IPS DF 4.7 (cell line): ENCODE measurements at regions not wholly inside any gene's neighbourhood (a gene's known extent, or its start where the extent isn't known, plus 50 kb on each side); places are given as distances from the start of the nearest gene placed in this dataset.

Source experiments
- DNase-seq: peaks from one replicate; pipeline ENCODE4 v3.0.0-alpha.2; 2013; ENCODE audit warnings: low spot score; ENCODE audit errors: extremely low read depth

DNA sequence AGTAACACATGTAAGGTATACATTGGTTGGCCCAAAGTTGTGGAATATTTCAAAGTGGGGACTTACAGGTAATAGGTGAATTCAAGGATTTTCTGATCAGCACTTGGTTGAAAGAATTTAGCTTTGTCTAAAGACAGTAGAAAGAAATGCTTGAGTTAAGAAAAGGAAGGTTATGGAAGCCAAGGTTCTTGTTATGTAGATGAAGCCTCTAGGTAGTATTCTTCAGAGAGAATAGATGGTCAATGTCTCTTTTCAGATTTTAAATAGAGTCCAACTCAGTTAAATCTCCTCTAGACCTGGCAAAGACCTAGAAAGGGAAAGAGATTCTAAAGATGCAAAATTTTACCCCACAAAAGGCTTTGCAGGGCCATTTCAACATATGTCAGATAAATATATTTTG, 157.4 kb downstream of the ANKRD30B start:
- DNase-seq: no peak

GRCh38 chr18:14905979-14906378, 158.0 kb downstream of the ANKRD30B start:
- DNase-seq: no peak

DNA sequence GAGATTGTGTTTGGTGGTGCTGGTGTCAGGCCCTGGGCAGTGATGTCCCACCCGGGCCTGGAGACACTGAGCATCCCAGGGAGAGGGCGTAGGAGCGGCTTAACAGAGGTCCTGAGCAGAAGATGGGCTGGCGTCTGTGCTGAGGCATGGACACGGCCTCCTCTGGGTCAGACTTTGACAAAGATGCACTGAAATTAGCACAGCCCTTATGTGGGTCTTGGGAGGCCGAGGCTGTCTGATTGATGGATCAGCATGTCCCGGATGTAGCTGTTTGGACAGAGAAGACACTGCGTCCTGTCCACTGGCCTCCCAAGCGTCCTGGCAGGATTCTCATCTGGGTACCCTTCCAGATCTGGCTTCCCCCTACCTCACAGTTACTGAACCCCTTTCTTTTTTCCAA, 159.4 kb downstream of the ANKRD30B start:
- no peak for DNase-seq

- no peak for DNase-seq
Observed at GRCh38 chr18:14908541-14908940, 160.6 kb downstream of the ANKRD30B start.

DNA sequence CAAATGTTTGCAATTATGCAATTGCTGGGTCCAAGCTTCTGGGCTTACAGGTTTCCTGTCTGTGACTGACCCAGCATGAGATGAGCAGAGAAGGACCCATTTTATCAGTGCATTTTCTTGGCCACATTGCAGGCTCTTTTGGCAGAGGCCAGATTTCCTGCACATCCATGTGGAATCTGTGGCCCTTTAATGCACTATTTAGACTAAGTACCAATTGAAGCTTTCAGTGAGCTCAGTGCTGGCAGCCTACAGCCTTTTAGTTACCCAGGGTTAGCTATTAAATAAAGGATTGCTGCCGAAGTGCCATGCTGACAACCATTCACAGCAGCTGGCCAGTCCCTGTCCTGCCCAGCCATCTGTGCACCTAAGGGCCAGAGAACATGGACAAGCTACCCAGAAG, 165.0 kb downstream of the ANKRD30B start:
- no peak for DNase-seq

- no peak for DNase-seq
Observed at GRCh38 chr18:14914121-14914520, 166.1 kb downstream of the ANKRD30B start.

DNA sequence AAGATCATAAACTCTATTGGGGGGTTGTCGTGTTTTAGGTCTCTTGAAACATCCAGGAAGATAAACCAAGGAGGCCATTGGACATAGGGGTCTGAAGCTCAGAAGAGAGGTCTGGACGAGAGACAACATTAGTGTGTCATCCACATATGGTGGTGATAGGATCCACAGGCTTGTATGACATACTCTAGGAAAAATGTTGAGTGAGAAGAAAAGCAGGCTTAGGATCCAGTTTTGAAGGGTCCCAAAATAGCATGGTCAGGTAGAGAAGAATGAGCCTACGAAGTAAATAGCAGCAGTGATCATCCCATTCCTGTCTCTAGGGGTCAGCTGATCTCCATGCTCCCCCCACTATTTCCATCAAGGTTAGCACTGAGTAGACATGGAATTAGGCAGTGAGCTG, 166.8 kb downstream of the ANKRD30B start:
- no peak for DNase-seq

DNA sequence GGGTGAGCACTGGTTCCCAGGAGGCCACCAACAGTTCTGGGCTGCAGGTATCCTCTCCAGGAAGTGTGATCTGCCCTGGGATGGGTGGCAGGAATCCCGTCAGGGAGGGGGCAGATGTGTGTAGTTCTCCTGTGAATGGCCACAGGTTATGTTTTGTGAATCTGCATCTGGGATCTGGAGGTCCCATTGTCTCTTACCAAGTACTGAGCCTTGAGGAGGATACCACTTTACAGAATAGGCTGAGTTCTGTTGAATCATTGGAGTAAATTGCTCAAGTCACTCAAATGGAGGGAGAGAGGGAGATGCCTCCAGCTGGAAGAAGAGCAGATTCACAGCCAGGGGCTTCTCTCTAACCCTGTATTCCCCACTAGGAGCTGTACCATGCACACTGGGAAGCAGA, 168.2 kb downstream of the ANKRD30B start:
- no peak for DNase-seq

DNA sequence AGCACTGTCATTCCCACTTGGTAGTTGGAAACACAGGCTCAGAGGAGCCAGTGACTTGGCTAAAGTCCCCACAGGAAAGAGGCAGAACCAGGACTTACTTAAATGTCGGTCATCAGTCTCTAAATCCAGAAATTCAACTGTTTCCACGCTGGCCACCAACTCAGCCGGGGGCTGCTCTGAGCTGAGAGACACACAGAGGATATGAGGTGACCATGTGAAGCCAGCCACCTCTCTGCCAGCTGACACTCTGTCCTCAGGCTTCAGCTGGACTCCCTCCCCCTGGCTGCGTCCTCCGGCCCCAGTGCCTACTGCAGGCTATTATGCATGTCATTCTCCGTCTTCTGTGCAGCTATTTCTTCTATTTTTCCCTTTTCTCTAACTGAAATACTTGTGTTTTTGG, 168.9 kb downstream of the ANKRD30B start:
- no peak for DNase-seq

- DNase-seq: no peak
Observed at GRCh38 chr18:14917311-14917710, 169.3 kb downstream of the ANKRD30B start.

DNA sequence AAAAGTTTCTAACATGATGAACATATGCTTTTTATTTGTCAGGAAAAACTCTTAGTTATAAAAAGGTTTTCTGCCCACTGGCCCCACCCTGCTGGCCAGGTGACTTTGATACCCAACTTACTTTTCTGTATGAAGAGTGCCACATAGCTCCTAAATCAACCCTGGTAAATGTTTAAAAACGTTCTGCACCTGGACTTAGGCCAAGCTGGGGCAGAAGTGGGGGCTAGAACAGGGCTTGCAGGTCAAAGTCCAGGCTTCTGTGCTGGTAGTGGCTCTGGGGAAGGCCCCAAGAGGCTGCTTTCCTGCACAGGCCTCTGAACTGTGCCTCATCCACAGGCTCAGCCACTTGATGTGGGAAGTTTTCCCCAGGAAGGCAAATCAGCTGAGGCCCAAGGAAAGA, 171.7 kb downstream of the ANKRD30B start:
- no peak for DNase-seq

DNA sequence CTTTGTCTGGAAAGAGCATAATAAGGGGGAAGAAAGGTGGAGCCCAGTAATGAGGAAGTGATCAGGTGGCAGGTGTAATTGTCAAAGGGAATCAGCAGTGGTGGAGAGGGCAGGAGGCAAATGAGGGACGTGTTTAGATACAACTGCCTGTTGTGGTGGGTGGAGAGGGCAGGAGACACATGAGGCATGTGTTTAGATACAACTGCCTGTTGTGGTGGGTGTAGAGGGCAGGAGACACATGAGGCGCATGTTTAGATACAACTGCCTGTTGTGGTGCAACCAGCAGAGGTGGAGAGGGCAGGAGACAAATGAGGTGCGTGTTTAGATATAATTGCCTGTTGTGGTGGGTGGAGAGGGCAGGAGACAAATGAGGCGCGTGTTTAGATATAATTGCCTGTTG, 173.1 kb downstream of the ANKRD30B start:
- no peak for DNase-seq

DNA sequence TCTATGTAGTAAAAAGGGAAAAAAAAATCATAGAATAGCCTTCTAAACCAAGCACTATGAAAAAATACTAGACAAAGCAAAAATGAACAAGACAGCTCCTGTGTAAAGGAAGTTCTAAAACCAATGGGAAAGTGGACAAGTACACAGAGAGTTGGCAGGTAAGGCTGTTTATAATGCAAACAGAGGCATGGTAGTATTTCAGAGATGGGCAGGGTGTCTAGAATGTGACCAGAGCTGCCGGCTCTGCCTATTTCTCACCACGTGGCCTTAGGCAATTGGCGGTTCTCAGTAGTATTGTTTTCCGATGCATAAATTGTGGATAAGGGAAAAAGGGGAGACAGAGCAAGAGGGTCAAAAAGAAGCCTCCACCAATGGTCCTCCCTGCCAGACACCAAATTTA, 173.6 kb downstream of the ANKRD30B start:
- DNase-seq: no peak

DNA sequence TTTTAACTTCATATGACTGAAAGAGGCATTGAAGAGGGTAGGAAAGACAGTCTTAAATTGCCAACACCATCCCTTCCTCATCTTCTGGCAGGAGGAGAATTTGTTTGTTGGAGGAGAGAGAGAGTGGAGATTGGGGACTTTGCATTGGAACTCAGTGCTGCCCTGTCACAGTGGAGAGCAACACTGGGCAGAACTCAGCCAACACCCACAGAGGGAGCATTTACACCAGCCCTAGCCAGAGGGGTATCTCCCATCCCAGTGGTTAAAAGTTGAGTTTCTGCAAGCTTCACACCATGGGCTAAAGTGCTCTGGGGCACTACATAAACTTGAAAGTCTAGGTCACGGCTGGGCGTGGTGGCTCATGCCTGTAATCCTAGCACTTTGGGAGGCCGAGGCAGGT, 174.1 kb downstream of the ANKRD30B start:
- DNase-seq: no peak

DNA sequence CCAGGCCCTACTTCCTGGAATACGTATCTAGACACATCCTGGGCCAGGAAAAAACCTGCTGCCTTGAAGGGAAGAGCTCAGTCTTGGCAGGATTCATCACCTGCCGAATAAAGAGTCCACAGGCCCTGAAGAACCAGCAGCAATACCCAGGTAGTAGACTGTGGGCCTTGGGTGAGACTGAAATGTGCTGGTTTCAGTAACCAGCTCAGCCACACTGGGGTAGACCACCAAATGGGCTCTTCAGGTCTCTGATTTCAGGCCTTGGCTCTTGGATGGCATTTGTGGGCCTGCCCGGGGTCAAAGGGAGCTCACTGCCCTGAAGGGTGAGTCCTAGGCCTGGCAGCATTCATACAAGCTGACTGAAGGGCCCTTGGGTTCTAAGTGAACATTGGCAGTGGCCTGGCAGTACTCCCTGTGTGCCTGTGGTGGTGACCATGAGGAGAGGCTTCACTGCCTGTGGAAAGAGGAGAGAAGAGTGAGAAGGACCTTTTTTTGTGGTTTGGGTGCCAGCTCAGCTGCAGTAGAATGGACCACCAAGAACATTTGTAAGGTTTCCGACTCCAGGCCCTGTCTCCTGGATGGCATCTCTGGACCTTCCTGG, 175.1 kb downstream of the ANKRD30B start:
- DNase-seq: no peak

GRCh38 chr18:14924226-14924625, 176.3 kb downstream of the ANKRD30B start:
- DNase-seq: no peak

- DNase-seq: no peak
Observed at GRCh38 chr18:14925281-14925709, 177.3 kb downstream of the ANKRD30B start.

- no peak for DNase-seq
Observed at GRCh38 chr18:14927701-14928100, 179.7 kb downstream of the ANKRD30B start.

DNA sequence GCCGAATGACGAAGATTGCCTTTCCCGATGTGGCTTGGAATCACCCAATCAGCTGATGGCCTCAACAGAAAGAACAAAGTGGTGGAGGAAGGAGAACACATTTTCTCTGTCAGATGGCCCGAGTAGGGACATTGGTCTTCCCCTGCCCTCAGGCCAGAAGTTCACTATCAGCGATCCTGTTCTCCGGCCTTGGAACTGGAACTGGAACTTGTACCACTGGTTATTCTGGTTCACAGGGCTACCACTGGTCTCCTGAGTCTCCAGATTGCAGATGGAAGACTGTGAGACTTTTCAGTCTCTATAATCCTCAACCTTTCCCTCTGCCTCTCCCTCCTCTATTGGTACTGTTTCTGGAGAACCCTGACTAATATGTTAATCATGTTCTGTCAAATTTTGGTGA, 180.4 kb downstream of the ANKRD30B start:
- no peak for DNase-seq

GRCh38 chr18:14930076-14930475, 182.1 kb downstream of the ANKRD30B start:
- DNase-seq: no peak

DNA sequence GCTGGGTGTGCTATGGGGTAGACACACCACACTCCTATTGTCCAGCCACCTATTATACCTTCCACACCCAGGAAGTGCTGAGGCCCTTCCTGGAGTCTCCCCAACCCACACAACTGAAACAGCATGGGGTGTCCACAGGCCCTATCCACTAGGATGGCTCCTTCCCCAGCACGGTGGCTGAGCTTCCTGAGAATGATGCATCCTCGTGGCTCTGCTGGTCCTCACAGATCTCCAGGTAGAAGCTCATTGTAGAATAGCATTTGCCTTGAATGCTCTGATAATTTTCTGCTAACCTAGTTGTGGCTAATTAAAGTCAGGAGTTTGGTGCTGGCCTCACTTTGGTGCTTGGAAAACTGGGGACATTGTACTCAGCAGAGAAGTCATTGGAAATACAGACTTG, 182.6 kb downstream of the ANKRD30B start:
- no peak for DNase-seq

DNA sequence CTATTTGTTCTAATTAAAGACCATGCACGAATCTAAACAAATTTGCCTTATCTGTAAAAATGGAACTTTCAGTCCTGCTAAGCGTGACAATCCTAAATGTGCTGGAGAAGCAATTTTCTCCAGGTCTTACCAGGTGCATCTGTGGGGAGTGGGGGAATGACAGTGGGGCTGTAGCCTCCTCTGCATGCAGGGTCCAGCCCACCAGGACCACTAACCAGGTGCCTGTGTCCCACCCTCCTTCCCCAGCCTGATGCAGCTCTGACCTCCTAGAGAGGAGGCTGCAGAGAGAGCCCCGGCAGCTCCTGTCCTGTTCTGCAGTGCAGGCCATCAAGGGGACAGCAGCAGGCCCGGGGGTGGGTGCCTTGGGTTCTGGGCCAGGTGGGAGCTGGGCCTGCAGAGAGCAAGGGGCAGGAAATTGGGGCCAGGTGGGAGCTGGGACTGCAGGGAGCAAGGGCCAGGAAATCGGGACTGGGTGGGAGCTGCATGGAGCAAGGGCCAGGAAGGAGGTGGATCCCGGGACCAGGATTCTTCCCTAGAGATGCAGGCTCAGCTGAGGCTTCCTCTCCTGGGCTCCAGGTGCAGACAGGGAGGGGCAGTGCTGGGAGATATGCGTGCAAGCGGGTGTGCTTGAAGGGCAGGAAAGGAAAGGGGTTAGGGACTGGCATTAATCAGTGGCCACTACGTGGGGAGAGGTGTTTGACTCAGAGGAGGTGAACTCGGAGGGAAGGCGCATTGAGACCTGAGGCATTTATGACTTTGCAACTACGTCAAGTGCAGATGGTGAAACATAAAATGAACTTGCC, 185.3 kb downstream of the ANKRD30B start:
- DNase-seq: no peak

GRCh38 chr18:14933964-14934363, 186.0 kb downstream of the ANKRD30B start:
- no peak for DNase-seq
